ENCODE measurements at regions not wholly inside any gene's neighbourhood (a gene's known extent, or its start where the extent isn't known, plus 50 kb on each side); places are given as distances from the start of the nearest gene placed in this dataset.
A peak's percentile ranks its signal among the peaks of the same experiment; 100 is the strongest.

- H3K27me3 ChIP-seq = no peaks in the 10 kb centered on the region
- DNase-seq = no peak
- no peaks in the 10 kb centered on the region for H3K9me3 ChIP-seq
- H3K36me3 ChIP-seq = no peaks in the 10 kb centered on the region
- H3K4me3 ChIP-seq (ENCODE audit: low read depth, low read length) = no peak overlapping the region
- H3K4me1 ChIP-seq = no peaks in the 10 kb centered on the region
- TF ChIP-seq, protein P1, sequence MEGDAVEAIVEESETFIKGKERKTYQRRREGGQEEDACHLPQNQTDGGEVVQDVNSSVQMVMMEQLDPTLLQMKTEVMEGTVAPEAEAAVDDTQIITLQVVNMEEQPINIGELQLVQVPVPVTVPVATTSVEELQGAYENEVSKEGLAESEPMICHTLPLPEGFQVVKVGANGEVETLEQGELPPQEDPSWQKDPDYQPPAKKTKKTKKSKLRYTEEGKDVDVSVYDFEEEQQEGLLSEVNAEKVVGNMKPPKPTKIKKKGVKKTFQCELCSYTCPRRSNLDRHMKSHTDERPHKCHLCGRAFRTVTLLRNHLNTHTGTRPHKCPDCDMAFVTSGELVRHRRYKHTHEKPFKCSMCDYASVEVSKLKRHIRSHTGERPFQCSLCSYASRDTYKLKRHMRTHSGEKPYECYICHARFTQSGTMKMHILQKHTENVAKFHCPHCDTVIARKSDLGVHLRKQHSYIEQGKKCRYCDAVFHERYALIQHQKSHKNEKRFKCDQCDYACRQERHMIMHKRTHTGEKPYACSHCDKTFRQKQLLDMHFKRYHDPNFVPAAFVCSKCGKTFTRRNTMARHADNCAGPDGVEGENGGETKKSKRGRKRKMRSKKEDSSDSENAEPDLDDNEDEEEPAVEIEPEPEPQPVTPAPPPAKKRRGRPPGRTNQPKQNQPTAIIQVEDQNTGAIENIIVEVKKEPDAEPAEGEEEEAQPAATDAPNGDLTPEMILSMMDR (IDR thresholded peaks at IDR 0.05; ENCODE audit: low read depth, low read length) = no peak
Observed at GRCh38 chr3:80035021-80035420, 267.2 kb upstream of the ROBO1 start.

DNA sequence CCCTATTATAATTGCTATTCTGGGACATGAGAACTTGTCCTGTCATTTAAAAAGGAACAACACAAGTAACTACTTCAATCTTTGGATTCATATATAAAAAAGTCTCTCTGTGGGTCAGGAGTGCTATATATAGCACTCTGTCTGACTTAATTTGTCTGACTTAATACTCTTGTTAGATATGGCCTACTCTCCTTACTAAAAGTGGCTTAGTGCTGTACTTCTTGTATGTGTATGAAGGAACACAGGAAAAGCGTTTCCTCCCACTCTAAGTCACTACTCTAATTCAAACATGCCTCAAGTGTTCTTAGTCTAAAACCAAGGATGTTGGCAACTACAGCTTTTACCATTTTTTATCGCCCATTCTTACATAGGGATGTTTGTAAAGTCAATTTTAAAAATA, 255.2 kb upstream of the ROBO1 start:
- no peaks in the 10 kb centered on the region for H3K27me3 ChIP-seq
- no peaks in the 10 kb centered on the region for H3K4me1 ChIP-seq
- no peak for DNase-seq
- no peak overlapping the region for H3K4me3 ChIP-seq (ENCODE audit: low read depth, low read length)
- H3K9me3 ChIP-seq = no peaks in the 10 kb centered on the region
- TF ChIP-seq, protein P1 (IDR thresholded peaks at IDR 0.05; ENCODE audit: low read depth, low read length) = no peak
- H3K36me3 ChIP-seq = no peaks in the 10 kb centered on the region

DNA sequence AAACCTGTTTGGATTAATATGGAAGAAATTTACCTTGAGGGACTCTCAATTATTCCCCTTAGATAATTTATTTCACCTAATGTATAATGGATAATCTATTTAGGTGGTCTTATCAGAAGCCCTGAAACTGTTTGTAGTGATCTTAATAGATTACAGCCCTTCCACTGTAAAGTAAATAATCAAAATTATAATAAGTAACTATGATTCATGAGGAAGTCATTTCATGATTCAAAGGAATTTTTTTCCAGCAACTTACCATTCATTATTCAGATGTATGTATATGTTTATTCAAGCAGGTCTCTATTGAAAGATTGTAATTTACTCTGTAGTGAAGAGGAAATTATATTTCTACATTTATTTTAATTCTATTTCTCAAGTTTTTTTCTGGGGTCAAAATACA, 250.6 kb upstream of the ROBO1 start:
- Histone ChIP-seq H3K27me3 (no peaks in the 10 kb centered on the region), H3K4me1 (no peaks in the 10 kb centered on the region), H3K36me3 (no peaks in the 10 kb centered on the region), H3K4me3 (ENCODE audit: low read depth, low read length) (no peak overlapping the region), H3K9me3 (no peaks in the 10 kb centered on the region)
- TF ChIP-seq, protein P1 (IDR thresholded peaks at IDR 0.05; ENCODE audit: low read depth, low read length) = no peak
- DNase-seq = no peak

DNA sequence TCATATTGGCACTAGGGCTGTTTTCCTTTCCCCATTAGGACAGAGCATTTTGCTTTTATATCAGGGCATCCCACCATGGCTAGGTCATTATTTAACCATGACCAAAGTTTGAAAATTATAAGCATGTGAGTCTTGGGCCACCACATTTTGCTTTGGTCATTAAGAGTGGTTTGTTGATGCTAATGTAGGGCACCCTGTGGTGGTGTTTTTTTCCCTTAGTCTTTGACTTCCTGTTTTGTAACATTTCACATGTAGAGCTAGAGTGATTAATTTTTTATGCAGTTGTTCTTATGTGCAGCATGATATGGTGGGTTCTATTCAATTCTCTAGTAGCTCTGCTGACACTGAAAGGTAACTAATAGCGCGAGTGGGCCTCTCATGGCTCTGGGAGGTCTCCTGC, 249.6 kb upstream of the ROBO1 start:
- DNase-seq = no peak
- Histone ChIP-seq H3K36me3 (no peaks in the 10 kb centered on the region), H3K9me3 (no peaks in the 10 kb centered on the region), H3K4me3 (ENCODE audit: low read depth, low read length) (no peak overlapping the region), H3K4me1 (no peaks in the 10 kb centered on the region), H3K27me3 (no peaks in the 10 kb centered on the region)
- TF ChIP-seq, protein P1 (IDR thresholded peaks at IDR 0.05; ENCODE audit: low read depth, low read length) = no peak

DNA sequence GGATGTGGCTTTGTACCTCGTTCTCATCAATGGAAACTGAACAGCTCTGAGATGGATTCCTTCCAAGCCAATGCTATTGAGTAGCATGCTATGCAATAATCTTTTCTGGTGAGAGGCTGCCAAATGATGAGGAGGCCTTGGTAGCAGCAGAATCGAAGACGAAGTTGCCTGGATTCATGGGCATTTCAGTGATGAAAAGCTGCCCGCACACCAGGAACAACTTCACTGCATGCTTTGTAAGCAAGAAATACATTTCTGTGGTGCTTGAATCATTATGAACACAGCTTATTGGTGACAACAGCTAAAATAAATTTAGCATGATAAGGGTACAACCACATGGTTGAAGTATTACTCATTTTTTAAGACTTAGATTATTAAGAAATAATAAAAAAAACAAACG, 246.8 kb upstream of the ROBO1 start:
- Histone ChIP-seq H3K9me3 (no peaks in the 10 kb centered on the region), H3K4me1 (peaks cover 2% of the 10 kb centered on the region), H3K4me3 (ENCODE audit: low read depth, low read length) (no peak overlapping the region), H3K27me3 (no peaks in the 10 kb centered on the region), H3K36me3 (no peaks in the 10 kb centered on the region)
- DNase-seq = no peak
- TF ChIP-seq, protein P1 (IDR thresholded peaks at IDR 0.05; ENCODE audit: low read depth, low read length) = no peak

DNA sequence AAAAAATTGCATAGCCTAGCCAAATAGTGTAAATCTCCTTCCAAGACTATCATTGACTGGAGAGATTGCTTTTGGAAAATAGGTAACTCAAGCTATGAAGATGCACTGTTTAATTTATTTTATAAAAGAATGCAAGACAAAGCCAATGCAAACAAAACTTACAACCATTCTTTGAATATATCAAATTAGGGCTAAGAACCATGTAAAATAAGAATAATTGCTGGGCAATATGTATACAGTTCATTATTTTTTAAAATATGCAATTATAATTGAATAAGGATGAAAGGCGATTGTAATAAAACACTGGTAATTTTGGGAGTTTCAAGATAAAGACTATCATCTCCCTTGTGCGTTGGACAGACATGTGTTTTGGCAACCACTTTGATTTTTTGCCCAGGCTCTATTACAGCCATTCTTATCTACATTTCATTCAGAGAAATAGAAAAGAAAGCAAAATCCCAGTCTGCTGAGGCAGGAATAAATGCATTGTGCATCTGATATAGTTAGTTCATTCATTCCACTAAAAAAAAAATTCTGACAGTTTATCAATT, 242.3 kb upstream of the ROBO1 start:
- TF ChIP-seq, protein P1 (IDR thresholded peaks at IDR 0.05; ENCODE audit: low read depth, low read length) = no peak
- peak; percentile 17 for DNase-seq
- H3K4me1 ChIP-seq = peaks cover 2% of the 10 kb centered on the region

More for the DNA sequence above, 242.3 kb upstream of the ROBO1 start:
- Histone ChIP-seq H3K4me3 (ENCODE audit: low read depth, low read length) (no peak overlapping the region), H3K27me3 (no peaks in the 10 kb centered on the region), H3K9me3 (no peaks in the 10 kb centered on the region), H3K36me3 (no peaks in the 10 kb centered on the region)

Measured in BE2C (cell line).